K562 (cell line): ENCODE measurements at regions not wholly inside any gene's neighbourhood (a gene's known extent, or its start where the extent isn't known, plus 50 kb on each side); places are given as distances from the start of the nearest gene placed in this dataset.

Experiments
- PHF8 ChIP-seq: fragments of 200-600 bp; sonication (generic); IDR thresholded peaks from 2 replicates; pipeline ENCODE4 v1.6.1; 2012; ENCODE audit warnings: mixed run types, mild to moderate bottlenecking, inconsistent platforms, low read length, moderate library complexity, borderline replicate concordance
- TF ChIP-seq, protein P1 (sequence below), 3 experiments: IDR thresholded peaks in 2 of 3; conservative IDR thresholded peaks in 1 of 3; 2 replicates each; pipeline ENCODE4 v1.5.1; 2011 to 2012; ENCODE audit warnings: low read length in 3 of 3, mild to moderate bottlenecking in 3 of 3, control low read depth in 2 of 3, improper control_type of control experiment in 1 of 3, inconsistent platforms in 1 of 3, low read depth in 1 of 3, mixed read lengths in 1 of 3, moderate library complexity in 1 of 3; ENCODE audit not compliant: insufficient read depth in 2 of 3
- TF ChIP-seq, protein P2 (sequence below): fragments of 450-650 bp; IDR thresholded peaks from 2 replicates; pipeline ENCODE4 v1.6.1; 2017; ENCODE audit warnings: antibody characterized with exemption, mild to moderate bottlenecking

DNA sequence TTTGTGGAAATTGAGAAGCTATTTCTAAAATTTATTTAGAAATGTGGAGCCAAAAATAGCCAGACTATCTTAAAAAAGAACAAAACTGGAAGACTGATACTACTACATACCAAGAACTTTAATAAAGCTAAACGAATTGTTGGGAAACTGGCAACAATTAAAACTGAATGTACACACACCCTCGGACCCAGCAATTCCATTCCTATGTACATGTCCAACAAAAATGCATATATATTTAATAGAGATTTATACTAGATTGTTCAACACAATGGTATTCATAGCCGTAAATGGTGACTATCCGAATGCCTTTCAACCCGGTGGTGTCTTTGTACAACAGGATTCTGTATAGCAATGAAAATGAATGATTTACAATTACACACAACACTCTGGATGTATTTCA lies 136.5 kb upstream of the RASGRP1 start:
- TF ChIP-seq PHF8, result no peak
- TF ChIP-seq, protein P1, sequence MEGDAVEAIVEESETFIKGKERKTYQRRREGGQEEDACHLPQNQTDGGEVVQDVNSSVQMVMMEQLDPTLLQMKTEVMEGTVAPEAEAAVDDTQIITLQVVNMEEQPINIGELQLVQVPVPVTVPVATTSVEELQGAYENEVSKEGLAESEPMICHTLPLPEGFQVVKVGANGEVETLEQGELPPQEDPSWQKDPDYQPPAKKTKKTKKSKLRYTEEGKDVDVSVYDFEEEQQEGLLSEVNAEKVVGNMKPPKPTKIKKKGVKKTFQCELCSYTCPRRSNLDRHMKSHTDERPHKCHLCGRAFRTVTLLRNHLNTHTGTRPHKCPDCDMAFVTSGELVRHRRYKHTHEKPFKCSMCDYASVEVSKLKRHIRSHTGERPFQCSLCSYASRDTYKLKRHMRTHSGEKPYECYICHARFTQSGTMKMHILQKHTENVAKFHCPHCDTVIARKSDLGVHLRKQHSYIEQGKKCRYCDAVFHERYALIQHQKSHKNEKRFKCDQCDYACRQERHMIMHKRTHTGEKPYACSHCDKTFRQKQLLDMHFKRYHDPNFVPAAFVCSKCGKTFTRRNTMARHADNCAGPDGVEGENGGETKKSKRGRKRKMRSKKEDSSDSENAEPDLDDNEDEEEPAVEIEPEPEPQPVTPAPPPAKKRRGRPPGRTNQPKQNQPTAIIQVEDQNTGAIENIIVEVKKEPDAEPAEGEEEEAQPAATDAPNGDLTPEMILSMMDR (IDR thresholded peaks at IDR 0.05 in 2 of 3, conservative IDR thresholded peaks at IDR 0.05 in 1 of 3; ENCODE audit: insufficient read depth in 2 of 3, low read depth in 1 of 3, low read length in 3 of 3), result no peak
- TF ChIP-seq, protein P2, sequence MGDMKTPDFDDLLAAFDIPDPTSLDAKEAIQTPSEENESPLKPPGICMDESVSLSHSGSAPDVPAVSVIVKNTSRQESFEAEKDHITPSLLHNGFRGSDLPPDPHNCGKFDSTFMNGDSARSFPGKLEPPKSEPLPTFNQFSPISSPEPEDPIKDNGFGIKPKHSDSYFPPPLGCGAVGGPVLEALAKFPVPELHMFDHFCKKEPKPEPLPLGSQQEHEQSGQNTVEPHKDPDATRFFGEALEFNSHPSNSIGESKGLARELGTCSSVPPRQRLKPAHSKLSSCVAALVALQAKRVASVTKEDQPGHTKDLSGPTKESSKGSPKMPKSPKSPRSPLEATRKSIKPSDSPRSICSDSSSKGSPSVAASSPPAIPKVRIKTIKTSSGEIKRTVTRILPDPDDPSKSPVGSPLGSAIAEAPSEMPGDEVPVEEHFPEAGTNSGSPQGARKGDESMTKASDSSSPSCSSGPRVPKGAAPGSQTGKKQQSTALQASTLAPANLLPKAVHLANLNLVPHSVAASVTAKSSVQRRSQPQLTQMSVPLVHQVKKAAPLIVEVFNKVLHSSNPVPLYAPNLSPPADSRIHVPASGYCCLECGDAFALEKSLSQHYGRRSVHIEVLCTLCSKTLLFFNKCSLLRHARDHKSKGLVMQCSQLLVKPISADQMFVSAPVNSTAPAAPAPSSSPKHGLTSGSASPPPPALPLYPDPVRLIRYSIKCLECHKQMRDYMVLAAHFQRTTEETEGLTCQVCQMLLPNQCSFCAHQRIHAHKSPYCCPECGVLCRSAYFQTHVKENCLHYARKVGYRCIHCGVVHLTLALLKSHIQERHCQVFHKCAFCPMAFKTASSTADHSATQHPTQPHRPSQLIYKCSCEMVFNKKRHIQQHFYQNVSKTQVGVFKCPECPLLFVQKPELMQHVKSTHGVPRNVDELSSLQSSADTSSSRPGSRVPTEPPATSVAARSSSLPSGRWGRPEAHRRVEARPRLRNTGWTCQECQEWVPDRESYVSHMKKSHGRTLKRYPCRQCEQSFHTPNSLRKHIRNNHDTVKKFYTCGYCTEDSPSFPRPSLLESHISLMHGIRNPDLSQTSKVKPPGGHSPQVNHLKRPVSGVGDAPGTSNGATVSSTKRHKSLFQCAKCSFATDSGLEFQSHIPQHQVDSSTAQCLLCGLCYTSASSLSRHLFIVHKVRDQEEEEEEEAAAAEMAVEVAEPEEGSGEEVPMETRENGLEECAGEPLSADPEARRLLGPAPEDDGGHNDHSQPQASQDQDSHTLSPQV, result no peak
